MM.1S (cell line): ENCODE measurements at regions not wholly inside any gene's neighbourhood (a gene's known extent, or its start where the extent isn't known, plus 50 kb on each side); places are given as distances from the start of the nearest gene placed in this dataset.

Experiments used
- DNase-seq: peaks from one replicate; pipeline ENCODE4 v3.0.0-alpha.2; 2015
- H2AFZ ChIP-seq: fragments of 300-600 bp; sonication (generic); 2 replicates; pipeline ENCODE4 v1.6.0; 2016; ENCODE audit warnings: antibody characterized with exemption, low read length
- H3F3A ChIP-seq: fragments of 300-600 bp; sonication (generic); 2 replicates; pipeline ENCODE4 v1.6.1; 2016; ENCODE audit warnings: mild to moderate bottlenecking, antibody characterized with exemption, low read length, moderate library complexity, mixed read lengths; ENCODE audit not compliant: insufficient read depth
- H3K27ac ChIP-seq: fragments of 300-600 bp; sonication (generic); 2 replicates; pipeline ENCODE4 v1.5.1; 2016; ENCODE audit warnings: mild to moderate bottlenecking, low read length
- H3K27me3 ChIP-seq: fragments of 300-600 bp; sonication (generic); replicated peaks from 2 replicates; pipeline ENCODE4 v1.6.0; 2016; ENCODE audit warnings: low read length; ENCODE audit not compliant: insufficient read depth
- H3K36me3 ChIP-seq: fragments of 300-600 bp; sonication (generic); replicated peaks from 2 replicates; pipeline ENCODE4 v1.6.1; 2016; ENCODE audit warnings: mild to moderate bottlenecking, low read length, mixed read lengths; ENCODE audit not compliant: insufficient read depth
- H3K4me1 ChIP-seq: fragments of 300-600 bp; sonication (generic); 2 replicates; pipeline ENCODE4 v1.6.1; 2016; ENCODE audit warnings: low read length, mixed read lengths
- H3K4me2 ChIP-seq: fragments of 300-600 bp; sonication (generic); 2 replicates; pipeline ENCODE4 v1.6.0; 2016; ENCODE audit warnings: low read depth, low read length
- H3K4me3 ChIP-seq: fragments of 300-600 bp; sonication (generic); 2 replicates; pipeline ENCODE4 v1.5.1; 2016; ENCODE audit warnings: low read length, mixed read lengths
- H3K79me2 ChIP-seq: fragments of 300-600 bp; sonication (generic); 2 replicates; pipeline ENCODE4 v1.6.1; 2016; ENCODE audit warnings: mixed run types, low read length, mixed read lengths
- H3K9ac ChIP-seq: fragments of 300-600 bp; sonication (generic); 2 replicates; pipeline ENCODE4 v1.6.1; 2016; ENCODE audit warnings: low read length, mixed read lengths
- H3K9me2 ChIP-seq: fragments of 300-600 bp; sonication (generic); replicated peaks from 2 replicates; pipeline ENCODE4 v1.6.1; 2016; ENCODE audit warnings: mild to moderate bottlenecking, low read length, mixed read lengths; ENCODE audit not compliant: insufficient read depth
- H3K9me3 ChIP-seq: fragments of 300-600 bp; sonication (generic); replicated peaks from 2 replicates; pipeline ENCODE4 v1.6.1; 2016; ENCODE audit warnings: mild to moderate bottlenecking, low read length, mixed read lengths; ENCODE audit not compliant: insufficient read depth
- H4K20me1 ChIP-seq: fragments of 300-600 bp; sonication (generic); 2 replicates; pipeline ENCODE4 v1.6.1; 2016; ENCODE audit warnings: mild to moderate bottlenecking, low read length, moderate library complexity, mixed read lengths; ENCODE audit not compliant: insufficient read depth
- CTCF ChIP-seq: fragments of 300-600 bp; sonication (generic); IDR thresholded peaks from 2 replicates; pipeline ENCODE4 v1.5.1; 2016; ENCODE audit warnings: antibody characterized with exemption, low read length, mixed read lengths
- EZH2 ChIP-seq: fragments of 300-600 bp; sonication (generic); optimal IDR thresholded peaks from 2 replicates; pipeline ENCODE3; 2017; ENCODE audit warnings: low read depth, mild to moderate bottlenecking, antibody characterized with exemption, low read length, mixed read lengths
- EZH2phosphoT487 ChIP-seq: fragments of 300-600 bp; sonication (generic); IDR thresholded peaks from 2 replicates; pipeline ENCODE4 v1.6.1; 2018; ENCODE audit warnings: antibody characterized with exemption, low read length

GRCh38 chr4:32830160-32830559 is 2110.0 kb downstream of the PCDH7 start:
- H3K9me2 ChIP-seq = no peaks in the 10 kb centered on the region
- no peaks in the 10 kb centered on the region for H3K36me3 ChIP-seq
- H4K20me1 ChIP-seq = no peaks in the 10 kb centered on the region
- no peak for DNase-seq
- H3K4me1 ChIP-seq = no peaks in the 10 kb centered on the region
- no peaks in the 10 kb centered on the region for H3K9me3 ChIP-seq
- H3F3A ChIP-seq = no peaks in the 10 kb centered on the region
- no peak for TF ChIP-seq EZH2
- TF ChIP-seq EZH2phosphoT487 = no peak
- TF ChIP-seq CTCF = no peak
- H3K27me3 ChIP-seq = no peaks in the 10 kb centered on the region
- H3K4me2 ChIP-seq = no peak overlapping the region
- H3K9ac ChIP-seq = no peak overlapping the region
- no peaks in the 10 kb centered on the region for H3K79me2 ChIP-seq
- H3K4me3 ChIP-seq = no peak overlapping the region
- H3K27ac ChIP-seq = no peak overlapping the region
- no peak overlapping the region for H2AFZ ChIP-seq

DNA sequence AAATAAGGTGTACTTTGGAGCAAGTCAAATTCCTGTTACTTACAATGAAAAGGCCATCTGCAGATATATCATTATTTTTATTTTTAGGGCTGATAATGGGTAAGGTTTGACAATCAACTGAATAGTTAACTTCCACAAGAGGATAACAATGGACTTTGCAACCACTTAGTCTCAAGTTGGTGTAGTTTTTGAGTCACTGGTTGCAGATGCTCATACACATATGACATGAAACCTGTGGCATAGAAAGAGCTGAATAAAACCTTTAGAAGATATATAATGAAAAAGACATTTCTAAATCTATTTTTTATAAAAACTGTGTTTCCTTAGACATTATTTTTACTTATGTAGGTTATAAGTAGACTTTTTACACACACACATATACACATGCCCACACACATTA is 2110.9 kb downstream of the PCDH7 start:
- no peak overlapping the region for H3K27ac ChIP-seq
- H3K9me3 ChIP-seq = no peaks in the 10 kb centered on the region
- TF ChIP-seq EZH2 = no peak
- no peak for TF ChIP-seq CTCF
- no peaks in the 10 kb centered on the region for H4K20me1 ChIP-seq
- H3F3A ChIP-seq = no peaks in the 10 kb centered on the region
- no peak overlapping the region for H2AFZ ChIP-seq
- H3K4me2 ChIP-seq = no peak overlapping the region
- no peaks in the 10 kb centered on the region for H3K79me2 ChIP-seq
- H3K36me3 ChIP-seq = no peaks in the 10 kb centered on the region
- H3K9me2 ChIP-seq = no peaks in the 10 kb centered on the region
- no peak for DNase-seq
- no peaks in the 10 kb centered on the region for H3K27me3 ChIP-seq
- H3K9ac ChIP-seq = no peak overlapping the region
- no peak overlapping the region for H3K4me3 ChIP-seq
- H3K4me1 ChIP-seq = no peaks in the 10 kb centered on the region

DNA sequence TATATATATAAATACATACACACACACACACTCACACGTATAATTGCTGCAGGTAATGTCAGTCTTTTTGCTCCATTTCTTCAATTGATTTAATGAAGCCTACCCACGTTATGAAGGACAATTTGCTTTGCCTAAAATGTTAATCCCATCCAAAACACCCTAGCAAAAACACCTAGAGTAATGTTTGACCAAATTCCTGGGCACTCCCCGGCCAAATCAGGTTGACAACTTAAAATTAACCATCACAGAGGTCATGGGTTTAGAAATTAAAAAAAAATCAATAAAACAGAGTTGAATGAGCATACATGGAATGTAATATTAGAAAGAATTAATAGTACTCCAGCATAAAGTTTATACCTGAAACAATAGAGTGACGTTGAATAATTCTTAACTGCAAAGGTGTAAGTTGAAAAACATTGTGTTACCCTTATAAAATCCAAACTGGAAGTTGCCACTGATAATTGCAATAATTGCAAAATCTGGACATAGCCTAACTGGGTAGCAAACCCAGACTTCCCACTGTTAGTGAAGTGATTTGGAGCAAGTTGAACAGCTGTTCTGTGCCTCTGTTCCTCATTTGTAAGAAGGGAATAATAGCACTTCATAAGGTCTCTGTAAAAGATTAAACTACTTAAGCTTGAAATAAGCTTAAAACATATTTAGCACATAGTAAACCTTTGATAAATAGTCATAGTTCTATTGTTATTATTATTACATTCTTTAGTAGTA is 2120.5 kb downstream of the PCDH7 start:
- Histone ChIP-seq H3K4me1 (no peaks in the 10 kb centered on the region), H3K9me2 (no peaks in the 10 kb centered on the region), H3F3A (no peaks in the 10 kb centered on the region), H3K79me2 (no peaks in the 10 kb centered on the region), H3K9ac (no peak overlapping the region), H2AFZ (no peak overlapping the region), H3K27ac (no peak overlapping the region), H3K9me3 (no peaks in the 10 kb centered on the region), H3K4me2 (no peak overlapping the region), H3K36me3 (no peaks in the 10 kb centered on the region), H3K27me3 (no peaks in the 10 kb centered on the region), H3K4me3 (no peak overlapping the region), H4K20me1 (no peaks in the 10 kb centered on the region)
- TF ChIP-seq CTCF (no peak), EZH2phosphoT487 (no peak), EZH2 (no peak)
- DNase-seq = no peak
